ENCODE measurements at regions not wholly inside any gene's neighbourhood (a gene's known extent, or its start where the extent isn't known, plus 50 kb on each side); places are given as distances from the start of the nearest gene placed in this dataset.
A peak's percentile ranks its signal among the peaks of the same experiment; 100 is the strongest.

GRCh38 chr17:34797720-34798119, 163.5 kb downstream of the CCT6B start (continued):
- TF ChIP-seq ZBTB44 (CRISPR knock-in tag; IDR thresholded peaks at IDR 0.05) (peak; percentile 57; the same call in 1 of the 2 replicates), ZNF773 (CRISPR knock-in tag; IDR thresholded peaks at IDR 0.05; ENCODE audit: borderline replicate concordance) (0 out of 2 replicates have a peak, but pooled peaks have one; percentile 25), ZNF709 (CRISPR knock-in tag; IDR thresholded peaks at IDR 0.05) (no peak), MXD3 (CRISPR knock-in tag; IDR thresholded peaks at IDR 0.05) (peak; percentile 57; the same call in 1 of the 2 replicates), EHMT2 (IDR thresholded peaks at IDR 0.05; ENCODE audit: borderline replicate concordance, low read depth, low read length) (0 out of 2 replicates have a peak, but pooled peaks have one; percentile 37), ZNF343 (CRISPR knock-in tag; IDR thresholded peaks at IDR 0.05) (no peak), HBP1 (CRISPR knock-in tag; IDR thresholded peaks at IDR 0.05; ENCODE audit: low read depth) (0 out of 2 replicates have a peak, but pooled peaks have one; percentile 32), RXRB (CRISPR knock-in tag; IDR thresholded peaks at IDR 0.05; ENCODE audit: borderline replicate concordance) (peak; percentile 22; the same call in 1 of the 2 replicates), MAFK (conservative IDR thresholded peaks at IDR 0.05 in 1 of 2, IDR thresholded peaks at IDR 0.05 in 1 of 2; ENCODE audit: low read length in 2 of 2) (no peak), RARG (CRISPR knock-in tag; IDR thresholded peaks at IDR 0.05; ENCODE audit: low read depth) (no peak), ELF3 (CRISPR knock-in tag; IDR thresholded peaks at IDR 0.05) (0 out of 2 replicates have a peak, but pooled peaks have one; percentile 20), ZC3H4 (CRISPR knock-in tag; IDR thresholded peaks at IDR 0.05; ENCODE audit: borderline replicate concordance) (no peak), ZNF547 (CRISPR knock-in tag; IDR thresholded peaks at IDR 0.05) (no peak), KLF6 (CRISPR knock-in tag; IDR thresholded peaks at IDR 0.05) (peak; percentile 60; the same call in 1 of the 2 replicates), ETV6 (CRISPR knock-in tag; conservative IDR thresholded peaks at IDR 0.05) (no peak), THAP8 (CRISPR knock-in tag; IDR thresholded peaks at IDR 0.05; ENCODE audit: borderline replicate concordance) (no peak), ZNF232 (CRISPR knock-in tag; IDR thresholded peaks at IDR 0.05; ENCODE audit: borderline replicate concordance) (peak; percentile 83; the same call in 1 of the 2 replicates)
- TF ChIP-seq, protein P1, sequence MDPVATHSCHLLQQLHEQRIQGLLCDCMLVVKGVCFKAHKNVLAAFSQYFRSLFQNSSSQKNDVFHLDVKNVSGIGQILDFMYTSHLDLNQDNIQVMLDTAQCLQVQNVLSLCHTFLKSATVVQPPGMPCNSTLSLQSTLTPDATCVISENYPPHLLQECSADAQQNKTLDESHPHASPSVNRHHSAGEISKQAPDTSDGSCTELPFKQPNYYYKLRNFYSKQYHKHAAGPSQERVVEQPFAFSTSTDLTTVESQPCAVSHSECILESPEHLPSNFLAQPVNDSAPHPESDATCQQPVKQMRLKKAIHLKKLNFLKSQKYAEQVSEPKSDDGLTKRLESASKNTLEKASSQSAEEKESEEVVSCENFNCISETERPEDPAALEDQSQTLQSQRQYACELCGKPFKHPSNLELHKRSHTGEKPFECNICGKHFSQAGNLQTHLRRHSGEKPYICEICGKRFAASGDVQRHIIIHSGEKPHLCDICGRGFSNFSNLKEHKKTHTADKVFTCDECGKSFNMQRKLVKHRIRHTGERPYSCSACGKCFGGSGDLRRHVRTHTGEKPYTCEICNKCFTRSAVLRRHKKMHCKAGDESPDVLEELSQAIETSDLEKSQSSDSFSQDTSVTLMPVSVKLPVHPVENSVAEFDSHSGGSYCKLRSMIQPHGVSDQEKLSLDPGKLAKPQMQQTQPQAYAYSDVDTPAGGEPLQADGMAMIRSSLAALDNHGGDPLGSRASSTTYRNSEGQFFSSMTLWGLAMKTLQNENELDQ (CRISPR knock-in tag; IDR thresholded peaks at IDR 0.05; ENCODE audit: borderline replicate concordance) = no peak
- TF ChIP-seq, protein P2, sequence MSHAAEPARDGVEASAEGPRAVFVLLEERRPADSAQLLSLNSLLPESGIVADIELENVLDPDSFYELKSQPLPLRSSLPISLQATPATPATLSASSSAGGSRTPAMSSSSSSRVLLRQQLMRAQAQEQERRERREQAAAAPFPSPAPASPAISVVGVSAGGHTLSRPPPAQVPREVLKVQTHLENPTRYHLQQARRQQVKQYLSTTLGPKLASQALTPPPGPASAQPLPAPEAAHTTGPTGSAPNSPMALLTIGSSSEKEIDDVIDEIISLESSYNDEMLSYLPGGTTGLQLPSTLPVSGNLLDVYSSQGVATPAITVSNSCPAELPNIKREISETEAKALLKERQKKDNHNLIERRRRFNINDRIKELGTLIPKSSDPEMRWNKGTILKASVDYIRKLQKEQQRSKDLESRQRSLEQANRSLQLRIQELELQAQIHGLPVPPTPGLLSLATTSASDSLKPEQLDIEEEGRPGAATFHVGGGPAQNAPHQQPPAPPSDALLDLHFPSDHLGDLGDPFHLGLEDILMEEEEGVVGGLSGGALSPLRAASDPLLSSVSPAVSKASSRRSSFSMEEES (CRISPR knock-in tag; IDR thresholded peaks at IDR 0.05) = 0 out of 2 replicates have a peak, but pooled peaks have one; percentile 22
